Fibroblast of lung (primary cell): ENCODE measurements at regions not wholly inside any gene's neighbourhood (a gene's known extent, or its start where the extent isn't known, plus 50 kb on each side); places are given as distances from the start of the nearest gene placed in this dataset.

Source experiments
- CTCF ChIP-seq, 2 donors: IDR thresholded peaks in 1 of 2; conservative IDR thresholded peaks in 1 of 2; 1 replicate in 1 of 2; 2 replicates in 1 of 2; pipeline ENCODE4 v1.5.1; 2011 to 2012; ENCODE audit warnings: low read length in 2 of 2, control low read depth in 1 of 2, inconsistent platforms in 1 of 2, low read depth in 1 of 2, mild to moderate bottlenecking in 1 of 2
- EZH2 ChIP-seq: IDR thresholded peaks from 2 replicates; pipeline ENCODE4 v1.5.1; 2012; ENCODE audit warnings: low read length, control low read depth, mild to moderate bottlenecking; ENCODE audit errors: missing control alignments

DNA sequence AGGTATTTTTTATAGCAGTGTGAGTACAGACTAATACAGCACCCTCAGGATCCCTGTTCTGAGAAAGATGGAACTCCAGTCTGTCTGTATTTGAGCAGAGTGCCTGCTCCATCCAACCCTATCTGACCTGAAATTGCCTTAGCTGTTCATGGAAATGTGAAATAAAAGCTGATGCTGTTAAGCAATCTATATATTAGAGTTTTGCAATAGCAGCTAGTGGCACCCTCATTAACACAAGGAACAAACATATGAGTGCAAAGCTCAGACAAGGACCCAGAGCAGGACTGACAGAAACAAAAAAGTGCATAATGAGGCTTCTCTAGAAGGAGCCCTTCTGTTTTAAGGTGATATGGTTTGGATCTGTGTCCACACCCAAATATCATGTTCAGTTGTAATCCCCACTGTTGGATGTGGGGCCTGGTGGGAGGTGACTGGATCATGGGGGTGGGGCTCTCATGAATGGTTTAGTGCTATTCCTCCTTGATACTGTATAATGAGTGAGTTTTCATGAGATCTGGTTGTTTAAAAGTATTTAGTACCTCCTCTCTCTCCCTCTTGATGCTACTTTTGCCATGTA, 272.9 kb upstream of the KLF3 start:
- no peak for TF ChIP-seq CTCF (conservative IDR thresholded peaks at IDR 0.05 in 1 of 2, IDR thresholded peaks at IDR 0.05 in 1 of 2; ENCODE audit: low read depth in 1 of 2, low read length in 2 of 2)
- TF ChIP-seq EZH2 = no peak
